ENCODE measurements at regions not wholly inside any gene's neighbourhood (a gene's known extent, or its start where the extent isn't known, plus 50 kb on each side); places are given as distances from the start of the nearest gene placed in this dataset.
"Not testable (repeated sequence)": the region's sequence is repeated elsewhere in the genome, so short reads cannot be mapped to it uniquely, and the experiment has no call there.

DNA sequence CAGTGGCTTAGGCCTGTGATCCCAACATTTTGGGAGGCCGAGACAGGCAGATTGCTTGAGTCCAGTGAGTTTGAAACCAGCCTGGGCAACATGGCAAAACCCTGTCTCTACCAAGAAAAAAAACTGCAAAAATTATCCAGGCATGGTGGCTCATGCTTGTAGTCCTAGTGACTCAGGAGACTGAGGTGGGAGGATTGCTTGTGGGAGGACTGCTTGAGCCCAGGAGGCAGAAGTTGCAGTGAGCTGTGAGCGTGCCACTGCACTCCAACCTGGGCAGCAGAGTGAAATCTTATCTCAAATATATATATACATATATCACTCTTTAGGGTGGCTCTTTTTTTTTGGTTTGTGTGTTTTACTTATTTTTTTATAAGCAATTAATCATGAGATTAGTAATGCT lies 83.7 kb upstream of the WDR72 start:
- DNase-seq: no peak

DNA sequence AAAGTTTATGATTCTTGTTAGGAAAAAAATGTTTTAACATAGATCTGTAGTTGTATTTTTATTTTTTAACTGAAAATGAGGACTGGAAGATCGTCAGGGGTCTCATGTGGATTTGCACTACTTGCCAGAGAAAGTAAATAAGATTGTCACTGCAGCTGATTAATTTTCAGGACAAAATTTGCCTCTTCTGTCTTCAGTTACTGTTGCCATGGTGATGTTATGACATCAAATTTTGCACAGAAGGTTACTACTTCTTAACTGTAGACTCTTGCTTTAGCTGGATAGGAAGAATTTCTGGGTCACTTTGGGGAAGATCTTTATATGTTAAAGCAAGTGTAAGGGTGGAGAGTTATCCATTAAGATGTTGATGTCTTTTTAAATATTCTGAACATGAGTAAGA lies 82.2 kb upstream of the WDR72 start:
- no peak for DNase-seq

DNA sequence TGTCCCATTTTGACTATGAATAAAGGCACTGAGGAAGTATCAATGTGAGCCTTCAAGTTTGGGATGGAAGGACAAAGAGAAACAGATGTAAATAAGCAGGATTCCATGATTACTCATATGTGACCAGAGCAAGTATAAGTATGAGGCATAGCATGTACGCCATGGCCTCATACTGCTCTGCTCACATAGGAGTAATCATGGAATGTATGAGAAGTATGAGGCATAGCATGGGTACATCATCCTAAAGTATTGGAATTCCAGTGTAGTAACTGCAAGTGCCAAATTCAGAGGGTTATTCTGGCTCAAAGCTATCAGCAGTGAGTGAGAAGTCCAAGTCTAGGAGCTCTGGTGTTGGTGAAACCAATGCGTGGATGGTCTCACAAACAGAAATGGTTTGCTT lies 81.2 kb upstream of the WDR72 start:
- DNase-seq: no peak

DNA sequence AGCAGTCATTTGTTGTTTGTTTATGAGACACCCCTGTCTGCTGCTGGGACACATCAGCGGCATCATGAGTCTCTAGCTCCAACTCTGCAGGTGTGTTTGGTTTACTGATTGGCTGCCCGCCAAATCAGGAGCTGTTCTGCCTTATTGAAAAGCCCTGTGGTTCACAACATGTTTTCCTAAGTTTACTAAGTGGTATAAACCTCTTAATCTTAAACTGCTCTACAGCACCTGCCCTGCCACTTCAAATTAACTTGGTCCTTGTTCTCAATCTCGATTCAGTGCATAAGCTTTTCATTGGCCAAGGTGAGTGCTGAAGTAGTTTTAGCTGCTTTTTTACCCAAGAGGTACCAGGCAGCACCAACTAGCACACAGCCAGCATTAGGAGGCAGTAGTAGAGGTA lies 77.8 kb upstream of the WDR72 start:
- DNase-seq: peak; percentile 41

DNA sequence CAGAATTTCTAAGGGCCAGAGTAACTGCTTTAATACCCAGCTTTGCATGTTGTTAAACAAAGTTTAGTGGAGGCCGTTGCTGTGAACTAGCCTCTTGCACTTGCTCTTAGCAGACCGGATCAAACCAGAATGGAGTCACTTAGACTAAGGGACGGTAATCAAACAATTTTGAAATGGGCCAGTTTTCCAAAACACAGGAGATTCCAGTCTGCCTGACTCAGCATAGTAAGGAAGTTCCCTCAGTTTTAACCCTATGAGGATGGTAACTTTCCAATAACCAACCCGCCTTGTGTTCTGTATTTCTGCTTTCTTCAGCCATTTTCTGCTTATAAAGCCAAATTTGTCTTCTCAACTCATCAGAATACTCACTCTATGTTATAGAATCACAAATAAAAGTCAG lies 77.2 kb upstream of the WDR72 start:
- DNase-seq: no peak

DNA sequence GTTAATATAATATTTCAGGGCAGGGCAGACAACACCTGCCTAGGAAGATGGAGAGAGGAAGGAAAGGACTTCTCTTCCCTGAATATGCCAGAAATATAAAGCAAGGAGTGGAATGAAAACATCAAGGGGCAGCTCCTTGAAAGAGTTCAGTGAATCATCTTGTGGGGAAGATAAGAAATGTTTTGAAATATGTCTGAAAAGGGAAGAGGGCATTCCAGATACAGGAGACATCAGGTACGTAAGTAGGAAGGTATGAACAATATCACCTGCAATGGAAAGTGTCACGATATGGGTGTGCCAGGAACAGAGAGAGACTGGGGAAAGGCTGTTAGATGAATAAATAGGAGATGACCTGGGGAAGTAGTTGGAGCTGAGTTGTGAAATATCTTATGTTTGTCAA lies 75.8 kb upstream of the WDR72 start:
- no peak for DNase-seq

DNA sequence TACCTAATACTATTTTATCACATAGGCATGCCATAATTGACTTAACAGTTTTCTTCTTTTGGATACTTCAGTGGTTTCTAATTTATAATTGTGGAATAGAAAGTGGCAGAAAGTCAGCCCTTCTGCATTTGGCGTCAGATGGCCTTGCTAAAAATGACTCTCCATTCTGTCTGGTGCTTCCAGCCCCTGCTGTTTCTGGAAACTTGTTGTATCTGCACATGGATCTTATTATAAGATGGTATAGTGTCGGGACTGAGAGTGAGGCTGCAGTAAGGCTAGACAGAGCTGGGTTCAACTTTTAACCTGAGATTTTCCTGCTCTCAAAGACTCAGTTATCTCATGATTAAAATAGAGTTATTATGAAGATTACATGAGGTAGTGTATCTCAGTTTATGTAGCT lies 74.8 kb upstream of the WDR72 start:
- no peak for DNase-seq

DNA sequence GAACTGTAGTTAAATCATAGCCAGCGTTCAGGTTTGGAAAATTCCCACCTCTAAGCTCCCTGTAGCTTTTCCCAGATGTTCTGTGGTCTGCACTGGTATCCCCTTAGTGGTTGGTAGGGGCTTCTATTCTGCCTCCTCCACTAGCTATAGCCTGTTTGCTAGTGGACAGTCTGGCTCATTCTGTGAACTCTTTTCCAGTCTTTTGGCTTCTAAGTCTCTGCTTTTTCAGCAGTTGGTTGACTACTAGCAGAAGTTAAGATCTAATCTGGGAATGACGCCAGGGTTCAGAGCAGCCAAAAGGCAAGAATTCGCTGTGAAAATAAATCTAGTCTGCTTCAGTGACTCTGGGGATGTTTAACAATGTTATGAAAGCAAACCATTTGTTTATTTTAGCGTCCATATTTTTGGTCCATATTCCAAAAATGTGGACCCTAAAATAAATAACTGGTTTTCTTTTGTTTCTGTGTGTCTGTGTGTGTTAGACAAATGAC lies 73.7 kb upstream of the WDR72 start:
- no peak for DNase-seq

DNA sequence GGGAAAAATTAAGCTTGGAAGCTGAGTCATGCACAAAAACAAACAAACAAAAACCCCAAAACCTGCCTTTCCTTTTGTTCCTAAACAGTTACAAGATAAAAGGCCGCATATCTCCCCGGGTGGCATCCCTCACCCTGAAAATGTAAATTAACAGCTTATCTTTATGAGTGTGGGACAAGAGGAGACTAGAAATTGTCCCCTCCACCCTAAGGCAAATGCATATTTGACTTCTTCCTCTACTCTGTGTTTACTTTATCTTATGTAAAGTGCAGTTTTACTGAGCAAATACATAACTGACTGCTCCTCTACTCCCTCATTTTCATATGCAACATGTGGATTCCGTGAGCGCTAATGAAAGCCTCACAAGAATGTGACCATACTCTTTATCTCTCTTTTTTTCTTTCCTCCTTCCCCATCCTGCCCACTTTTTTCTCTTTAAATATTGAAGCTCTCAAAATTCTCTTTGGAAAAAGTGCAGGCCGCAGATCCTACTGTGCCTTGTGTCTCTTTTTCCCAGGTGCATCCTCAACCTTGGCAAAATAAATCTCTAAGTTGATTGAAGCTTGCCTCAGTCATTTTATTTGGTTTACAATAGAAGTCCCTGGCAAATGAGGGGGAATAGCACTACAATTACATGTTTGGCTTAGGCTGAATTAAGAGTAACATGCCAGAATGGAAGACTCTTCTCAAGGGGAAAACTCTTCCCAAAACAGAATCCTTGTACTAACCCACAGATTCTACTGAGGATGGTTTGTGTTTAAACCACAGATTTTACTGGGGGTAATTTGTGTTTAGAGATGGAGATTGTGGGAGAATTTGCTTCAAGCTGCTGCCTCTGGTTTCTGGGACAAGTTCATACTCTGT lies 72.7 kb upstream of the WDR72 start:
- no peak for DNase-seq

DNA sequence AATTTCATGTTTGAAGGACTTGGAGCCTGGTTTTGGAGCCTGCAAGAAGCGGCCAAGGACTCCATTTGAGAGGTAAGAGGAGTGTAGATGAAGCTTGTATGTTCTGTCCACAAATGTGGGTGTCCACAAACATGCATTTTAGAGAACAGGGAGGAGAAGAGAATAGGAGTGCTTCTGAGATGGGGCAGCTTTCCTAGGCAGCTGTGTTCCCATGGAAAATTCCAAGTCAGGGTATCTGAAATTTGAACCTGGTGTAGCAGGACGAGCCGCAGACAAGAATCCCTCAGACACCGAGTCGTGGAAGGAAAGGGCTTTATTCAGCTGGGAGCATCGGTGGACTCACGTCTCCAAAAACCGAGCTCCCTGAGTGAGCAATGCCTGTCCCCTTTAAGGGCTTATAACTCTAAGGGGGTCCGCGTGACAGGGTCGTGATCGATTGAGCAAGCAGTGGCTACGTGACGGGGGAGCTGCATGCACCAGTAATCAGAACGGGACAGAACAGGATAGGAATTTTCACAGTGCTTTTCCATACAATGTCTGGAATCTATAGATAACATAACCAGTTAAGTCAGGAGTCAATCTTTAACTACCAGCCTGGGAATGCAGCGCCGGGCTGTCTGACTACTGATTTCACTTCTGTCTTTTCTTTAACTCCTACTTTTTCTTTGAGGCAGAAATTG lies 71.4 kb upstream of the WDR72 start:
- no peak for DNase-seq

DNA sequence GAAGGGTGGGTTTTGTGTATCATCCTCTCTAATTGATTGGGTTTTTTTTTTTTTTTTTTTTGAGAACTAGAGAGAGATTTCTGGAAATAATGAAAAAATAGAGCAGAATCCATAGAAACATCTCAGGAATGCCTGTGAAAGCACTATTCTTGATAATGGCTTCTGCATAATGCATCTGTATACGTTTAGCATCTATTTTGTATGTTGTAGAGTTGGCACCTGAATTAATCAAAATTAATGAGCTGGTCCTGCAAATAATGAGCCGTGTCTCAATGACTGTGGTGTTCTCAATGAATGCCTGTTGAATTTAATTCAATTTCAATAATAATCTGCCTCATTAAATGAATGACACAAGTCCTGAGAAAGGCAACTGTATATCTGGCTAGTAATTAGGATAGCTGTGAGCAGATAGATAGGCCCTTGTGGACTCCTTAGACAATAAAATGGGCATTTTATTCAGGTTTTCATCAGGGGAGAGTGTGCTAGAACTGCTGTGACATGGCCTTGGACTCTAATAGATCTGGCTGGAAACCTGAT lies 70.5 kb upstream of the WDR72 start:
- DNase-seq: no peak

DNA sequence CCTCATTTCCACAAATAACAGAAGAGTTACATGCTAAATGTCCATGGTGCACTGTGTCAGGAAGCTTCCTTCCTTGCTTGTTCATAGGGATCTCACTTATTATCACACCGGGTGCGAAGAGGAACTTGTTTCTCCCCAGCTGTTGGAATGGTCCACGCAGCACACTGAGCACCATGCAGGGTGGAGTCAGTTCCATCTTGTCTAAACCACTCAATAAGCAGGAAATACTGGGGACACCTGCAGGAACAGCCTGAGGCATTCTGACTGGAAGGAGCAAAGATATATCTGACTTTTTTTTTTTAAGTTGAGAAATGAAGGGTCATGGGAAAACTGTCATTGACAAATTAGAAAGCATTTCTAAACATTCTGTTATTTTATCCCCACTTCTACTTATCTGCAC lies 70.0 kb upstream of the WDR72 start:
- DNase-seq: no peak

DNA sequence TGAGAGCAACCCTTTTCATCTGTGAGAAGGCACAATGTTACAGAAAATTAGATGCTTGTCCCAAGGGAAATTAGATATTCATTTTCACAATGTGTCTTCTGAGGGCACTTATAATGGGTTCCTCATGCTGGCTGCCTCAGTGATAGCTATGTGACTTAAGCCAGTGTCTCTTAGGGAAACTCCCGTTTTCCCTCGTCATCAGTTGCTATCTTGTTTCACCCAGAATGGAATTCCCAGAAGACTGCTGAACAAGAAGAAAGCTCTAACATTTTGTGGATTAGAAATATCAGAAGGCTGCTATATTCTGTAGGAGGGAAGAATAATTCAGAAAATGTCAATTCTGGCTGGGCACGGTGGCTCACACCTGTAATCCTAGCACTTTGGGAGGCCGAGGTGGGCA lies 67.9 kb upstream of the WDR72 start:
- no peak for DNase-seq

DNA sequence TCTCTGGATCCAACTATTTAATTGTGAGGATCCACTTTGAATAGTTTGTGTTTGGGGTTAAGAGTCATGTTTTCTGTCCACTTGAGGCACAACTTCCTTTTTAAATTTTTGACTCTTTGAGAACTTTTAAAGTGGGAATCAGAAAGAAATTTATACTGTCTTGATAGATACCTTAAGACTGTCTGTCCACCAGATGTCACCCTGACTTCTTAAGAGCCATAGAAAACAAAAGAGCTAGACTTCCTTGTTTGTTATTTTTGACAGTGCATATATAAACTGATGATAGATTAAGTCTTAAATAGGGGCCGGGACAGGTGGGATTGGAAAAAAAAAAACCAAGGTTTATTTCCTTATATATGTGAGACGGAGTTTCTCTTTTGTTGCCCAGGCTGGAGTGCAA lies 52.1 kb upstream of the WDR72 start:
- DNase-seq: no peak

DNA sequence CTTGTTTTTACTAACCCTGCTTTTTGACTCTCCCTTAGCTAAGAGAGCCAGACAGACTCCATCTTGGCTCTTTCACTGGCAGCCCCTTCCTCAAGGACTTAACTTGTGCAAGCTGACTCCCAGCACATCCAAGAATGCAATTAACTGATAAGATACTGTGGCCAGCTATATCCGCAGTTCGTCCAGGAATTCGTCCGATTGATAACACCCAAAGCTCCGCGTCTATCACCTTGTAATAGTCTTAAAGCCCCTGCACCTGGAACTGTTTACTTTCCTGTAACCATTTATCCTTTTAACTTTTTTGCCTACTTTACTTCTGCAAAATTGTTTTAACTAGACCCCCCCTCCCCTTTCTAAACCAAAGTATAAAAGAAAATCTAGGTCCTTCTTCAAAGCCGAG lies 50.8 kb upstream of the WDR72 start:
- DNase-seq: not testable (repeated sequence)

All from NCI-H2029 treated with DMSO at 0.1 percent for 48 hours (cell line).